ENCODE measurements at regions not wholly inside any gene's neighbourhood (a gene's known extent, or its start where the extent isn't known, plus 50 kb on each side); places are given as distances from the start of the nearest gene placed in this dataset.

DNA sequence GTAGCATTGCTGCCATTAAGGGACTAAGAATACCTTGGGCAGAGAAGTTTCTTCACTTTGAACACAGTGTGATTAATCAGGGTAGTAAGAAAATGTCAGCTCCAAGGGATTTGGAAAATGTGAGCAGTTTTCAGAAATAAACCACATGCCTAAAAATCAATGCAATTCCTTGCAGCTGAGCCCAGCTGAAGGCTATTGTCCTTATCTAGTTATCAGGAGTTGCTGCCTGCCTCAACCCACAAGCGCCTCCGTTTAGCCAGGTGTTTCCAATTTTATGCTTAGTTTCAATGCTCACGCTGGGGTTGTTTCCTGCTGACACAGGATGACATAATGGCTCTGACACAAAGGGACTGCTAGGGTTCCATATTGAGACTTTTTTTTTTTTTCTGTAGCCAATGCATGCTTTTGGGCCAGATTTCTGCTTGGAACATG lies 132.3 kb upstream of the ANK3 start:
- TF ChIP-seq, protein P1, sequence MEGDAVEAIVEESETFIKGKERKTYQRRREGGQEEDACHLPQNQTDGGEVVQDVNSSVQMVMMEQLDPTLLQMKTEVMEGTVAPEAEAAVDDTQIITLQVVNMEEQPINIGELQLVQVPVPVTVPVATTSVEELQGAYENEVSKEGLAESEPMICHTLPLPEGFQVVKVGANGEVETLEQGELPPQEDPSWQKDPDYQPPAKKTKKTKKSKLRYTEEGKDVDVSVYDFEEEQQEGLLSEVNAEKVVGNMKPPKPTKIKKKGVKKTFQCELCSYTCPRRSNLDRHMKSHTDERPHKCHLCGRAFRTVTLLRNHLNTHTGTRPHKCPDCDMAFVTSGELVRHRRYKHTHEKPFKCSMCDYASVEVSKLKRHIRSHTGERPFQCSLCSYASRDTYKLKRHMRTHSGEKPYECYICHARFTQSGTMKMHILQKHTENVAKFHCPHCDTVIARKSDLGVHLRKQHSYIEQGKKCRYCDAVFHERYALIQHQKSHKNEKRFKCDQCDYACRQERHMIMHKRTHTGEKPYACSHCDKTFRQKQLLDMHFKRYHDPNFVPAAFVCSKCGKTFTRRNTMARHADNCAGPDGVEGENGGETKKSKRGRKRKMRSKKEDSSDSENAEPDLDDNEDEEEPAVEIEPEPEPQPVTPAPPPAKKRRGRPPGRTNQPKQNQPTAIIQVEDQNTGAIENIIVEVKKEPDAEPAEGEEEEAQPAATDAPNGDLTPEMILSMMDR (IDR thresholded peaks at IDR 0.05), result no peak
- no peak for TF ChIP-seq POLR2A (IDR thresholded peaks at IDR 0.05)

Measured in adrenal gland (tissue), 5 donors.